GM12872 (cell line): ENCODE measurements at regions not wholly inside any gene's neighbourhood (a gene's known extent, or its start where the extent isn't known, plus 50 kb on each side); places are given as distances from the start of the nearest gene placed in this dataset.

Experiments used
- CTCF ChIP-seq: IDR thresholded peaks from 3 replicates; pipeline ENCODE4 v1.5.1; 2011; ENCODE audit warnings: low read depth, mild to moderate bottlenecking, low read length, moderate library complexity; ENCODE audit not compliant: insufficient read depth

- no peak for TF ChIP-seq CTCF
These were observed 263.8 kb downstream of the ALDH8A1 start for GRCh38 chr6:134686071-134686470.

- no peak for TF ChIP-seq CTCF
These were observed 265.5 kb downstream of the ALDH8A1 start for GRCh38 chr6:134684423-134684795.

- no peak for TF ChIP-seq CTCF
These were observed 266.0 kb downstream of the ALDH8A1 start for GRCh38 chr6:134683783-134684422.

- no peak for TF ChIP-seq CTCF
These were observed 269.5 kb downstream of the ALDH8A1 start for GRCh38 chr6:134680433-134680832.

- no peak for TF ChIP-seq CTCF
These were observed 269.9 kb downstream of the ALDH8A1 start for GRCh38 chr6:134680021-134680420.

- no peak for TF ChIP-seq CTCF
These were observed 271.4 kb downstream of the ALDH8A1 start for GRCh38 chr6:134678436-134678889.

- no peak for TF ChIP-seq CTCF
These were observed 273.3 kb downstream of the ALDH8A1 start for GRCh38 chr6:134676307-134677281.
